Stomach (tissue), 8 donors: ENCODE measurements at regions not wholly inside any gene's neighbourhood (a gene's known extent, or its start where the extent isn't known, plus 50 kb on each side); places are given as distances from the start of the nearest gene placed in this dataset.

Experiments
- DNase-seq, 2 donors: peaks; one replicate each; pipeline versions ENCODE4 v3.0.0 to v3.0.0-alpha.2; 2013 to 2019
- H3K27ac ChIP-seq, 5 donors: fragments of 200-600 bp in 4 of 5; sonication (generic) in 4 of 5; one replicate each; pipeline ENCODE4 v1.5.1; 2013 to 2019; ENCODE audit warnings: mild to moderate bottlenecking in 1 of 5, moderate library complexity in 1 of 5
- H3K27me3 ChIP-seq, 3 donors: fragments of 200-600 bp; sonication (generic); one replicate each; pipeline ENCODE4 v1.5.1; 2017 to 2019; ENCODE audit warnings: mixed run types in 1 of 3
- H3K36me3 ChIP-seq, 4 donors: fragments of 200-600 bp; sonication (generic); 1 replicate in 3 of 4; 2 replicates in 1 of 4; pipeline ENCODE4 v1.5.1; 2016 to 2019
- H3K4me1 ChIP-seq, 4 donors: fragments of 200-600 bp; sonication (generic); one replicate each; pipeline ENCODE4 v1.5.1; 2016 to 2019
- H3K4me3 ChIP-seq, 4 donors: fragments of 200-600 bp; sonication (generic) in 3 of 4; one replicate each; pipeline ENCODE4 v1.5.1; 2016 to 2019; ENCODE audit warnings: mild to moderate bottlenecking in 1 of 4
- H3K9me3 ChIP-seq, 4 donors: fragments of 200-600 bp; sonication (generic); one replicate each; pipeline ENCODE4 v1.5.1; 2016 to 2019
- CTCF ChIP-seq, 7 experiments: fragments of 450-650 bp in 4 of 7; fragments of 200-600 bp in 3 of 7; sonication (generic) in 3 of 7; IDR thresholded peaks; one replicate each; pipeline ENCODE4 v1.5.1; 2016 to 2019; ENCODE audit warnings: antibody characterized with exemption in 7 of 7, control low read depth in 2 of 7, mild to moderate bottlenecking in 1 of 7
- EP300 ChIP-seq: sonication (generic); formaldehyde crosslinking; IDR thresholded peaks from one replicate; pipeline ENCODE4 v1.6.1; 2017; ENCODE audit warnings: antibody characterized with exemption
- POLR2A ChIP-seq, 4 donors: fragments of 450-650 bp; IDR thresholded peaks; one replicate each; pipeline ENCODE4 v1.6.1; 2016; ENCODE audit warnings: antibody characterized with exemption in 4 of 4, control low read depth in 2 of 4, mild to moderate bottlenecking in 1 of 4, moderate library complexity in 1 of 4
- POLR2AphosphoS5 ChIP-seq, 3 donors: sonication (generic); formaldehyde crosslinking; IDR thresholded peaks; one replicate each; pipeline ENCODE4 v1.6.1; 2016; ENCODE audit warnings: antibody characterized with exemption in 3 of 3
- WGBS, 5 donors: extraction: QIAGEN DNeasy Blood & Tissue Kit in 3 of 5; methylation state at CpG; one replicate each; pipeline versions ENCODE4 v1.1.5 to v1.1.7; 2013 to 2018; 5-methylcytosine and 5-hydroxymethylcytosine counted together
- intact Hi-C: fragments of 100-400 bp; cut with DNase I; formaldehyde crosslinking; loops from one replicate; pipeline ENCODE4 v1.15.1; 2023; ENCODE audit warnings: low total_unique reads
- donor health status: healthy with polysubstance abuse.
- donor health status: Bipolar disorder and iron deficiency.
- donor health status: healthy.

GRCh38 chr10:61834519-61834918 lies 67.0 kb upstream of the ARID5B start:
- intact Hi-C loops: no loop called here
- Histone ChIP-seq H3K36me3 (no peaks in the 10 kb centered on the region), H3K4me3 (no peak overlapping the region), H3K4me1 (peaks cover 39 to 64% (median 49%) of the 10 kb centered on the region in 4 donors), H3K27me3 (no peaks in the 10 kb centered on the region), H3K27ac (peak overlapping the region; percentile 4 to 84 (median 80)), H3K9me3 (no peaks in the 10 kb centered on the region)
- no peak for DNase-seq
- 53 to 90% (median 70%) methylated on average over 1 of the region's 1 CpG for WGBS, 5 donors
- TF ChIP-seq POLR2A (IDR thresholded peaks at IDR 0.05) (no peak), CTCF (IDR thresholded peaks at IDR 0.05) (no peak), POLR2AphosphoS5 (IDR thresholded peaks at IDR 0.05) (no peak), EP300 (no peak)

DNA sequence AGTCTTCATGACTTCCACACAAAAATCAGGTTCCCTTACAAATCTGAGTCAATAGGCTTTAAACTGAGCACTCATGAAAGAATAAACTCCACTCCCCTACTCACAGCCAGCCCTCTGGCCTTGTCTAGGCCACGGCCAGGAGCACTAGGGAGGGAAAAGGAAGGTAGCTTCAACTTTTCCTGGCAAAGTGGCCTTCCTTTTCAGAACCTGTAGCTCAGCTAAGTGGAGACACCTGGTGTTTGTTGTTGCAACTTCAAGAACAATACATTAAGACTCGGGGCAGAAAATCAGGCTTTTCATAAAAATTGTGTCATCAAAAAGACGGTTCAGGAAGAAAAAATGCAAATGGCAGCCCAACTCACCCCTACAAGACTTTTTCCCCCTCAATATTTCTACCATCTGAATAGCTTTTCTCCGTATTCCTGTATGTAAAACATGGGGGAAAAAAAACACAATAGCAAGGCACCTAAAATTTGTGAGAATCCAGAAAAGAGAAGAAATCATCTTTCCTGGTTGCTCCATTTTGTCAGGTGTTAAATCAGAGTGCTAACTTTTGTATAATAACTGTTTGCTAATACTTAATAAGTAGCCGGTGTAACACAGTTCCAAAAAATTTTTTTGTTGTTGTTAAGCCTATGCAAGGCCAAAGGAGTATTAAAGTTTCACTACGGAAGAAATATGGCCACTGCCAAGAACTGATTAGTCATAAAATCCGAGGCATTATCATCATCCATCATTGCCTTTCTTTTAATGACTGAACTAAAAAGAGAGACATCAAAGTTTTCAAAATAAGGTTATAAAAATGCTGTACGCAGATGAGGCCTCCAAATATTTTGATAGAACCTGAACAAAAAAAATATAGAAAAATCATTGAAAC lies 66.2 kb upstream of the ARID5B start:
- Histone ChIP-seq H3K36me3 (no peaks in the 10 kb centered on the region), H3K27ac (peak overlapping the region; percentile 4 to 84 (median 80)), H3K27me3 (no peaks in the 10 kb centered on the region), H3K9me3 (no peaks in the 10 kb centered on the region), H3K4me1 (peaks cover 44 to 66% (median 51%) of the 10 kb centered on the region in 4 donors), H3K4me3 (no peak overlapping the region)
- TF ChIP-seq POLR2AphosphoS5 (IDR thresholded peaks at IDR 0.05): peak in 1 of 3 donors; percentile 41
- TF ChIP-seq EP300: no peak
- TF ChIP-seq CTCF (IDR thresholded peaks at IDR 0.05): peak in 4 of 7 experiments; percentile 29 to 69 (median 42)
- no peak for TF ChIP-seq POLR2A (IDR thresholded peaks at IDR 0.05)
- intact Hi-C loops: no loop called here
- WGBS, 5 donors: 20 to 32% (median 24%) methylated on average over 8 of the region's 8 CpGs
- DNase-seq: peak; percentile 29 to 73

GRCh38 chr10:61835946-61836887 lies 65.3 kb upstream of the ARID5B start:
- H3K27me3 ChIP-seq: no peaks in the 10 kb centered on the region
- peak overlapping the region in 4 of 5 donors; percentile 68 to 84 (median 82) for H3K27ac ChIP-seq
- H3K9me3 ChIP-seq: no peaks in the 10 kb centered on the region
- H3K4me1 ChIP-seq: peaks cover 44 to 66% (median 52%) of the 10 kb centered on the region in 4 donors
- intact Hi-C loops: no loop called here
- TF ChIP-seq POLR2A (IDR thresholded peaks at IDR 0.05) (no peak), CTCF (IDR thresholded peaks at IDR 0.05) (no peak), POLR2AphosphoS5 (IDR thresholded peaks at IDR 0.05) (no peak), EP300 (no peak)
- DNase-seq: peak in 1 of 2 donors; percentile 41
- no peak overlapping the region for H3K4me3 ChIP-seq
- no peaks in the 10 kb centered on the region for H3K36me3 ChIP-seq
- 7 to 16% (median 14%) methylated on average over 6 of the region's 6 CpGs for WGBS, 5 donors
